HEK293 (cell line): ENCODE measurements at regions not wholly inside any gene's neighbourhood (a gene's known extent, or its start where the extent isn't known, plus 50 kb on each side); places are given as distances from the start of the nearest gene placed in this dataset.

ENCODE experiments used
- CTCF ChIA-PET: fragments of 350-600 bp; formaldehyde crosslinking; extraction: SDS; loops from one replicate; lab custom pipeline; 2021; ENCODE audit warnings: antibody characterized with exemption; lab: Yijun Ruan, JAX
- POLR2A ChIA-PET: fragments of 300-600 bp; formaldehyde crosslinking; extraction: SDS; loops from one replicate; lab custom pipeline; 2020; ENCODE audit warnings: antibody characterized with exemption, inconsistent platforms; lab: Yijun Ruan, JAX
- H3K27ac ChIP-seq: fragments of 200-500 bp; sonication (Bioruptor generic); 2 replicates; pipeline ENCODE4 v1.5.1; 2014; ENCODE audit warnings: low read depth, low read length, control low read depth, inconsistent platforms; ENCODE audit errors: extremely low read depth
- H3K36me3 ChIP-seq, 2 experiments: fragments of 200-500 bp in 1 of 2; sonication (Bioruptor generic) in 1 of 2; 1 replicate in 1 of 2; 2 replicates in 1 of 2; pipeline ENCODE4 v1.5.1; 2014 to 2017; ENCODE audit warnings: inconsistent platforms in 2 of 2, low read length in 2 of 2; ENCODE audit not compliant: control insufficient read depth in 2 of 2, insufficient read depth in 1 of 2
- H3K4me1 ChIP-seq: fragments of 200-500 bp; sonication (Bioruptor generic); 2 replicates; pipeline ENCODE4 v1.5.1; 2014; ENCODE audit warnings: mild to moderate bottlenecking, low read length, inconsistent platforms; ENCODE audit not compliant: control insufficient read depth, insufficient read depth
- H3K4me3 ChIP-seq: 2 replicates; pipeline ENCODE4 v1.5.1; 2011; ENCODE audit warnings: low read depth, mild to moderate bottlenecking, control low read depth, low read length, moderate library complexity
- H3K9me3 ChIP-seq: fragments of 200-500 bp; sonication (Bioruptor generic); 2 replicates; pipeline ENCODE4 v1.5.1; 2014; ENCODE audit warnings: low read depth, low read length, inconsistent platforms; ENCODE audit not compliant: control insufficient read depth, insufficient read depth
- INSM2 ChIP-seq: fragments of 450-650 bp; formaldehyde crosslinking; IDR thresholded peaks from 2 replicates; pipeline ENCODE4 v1.5.1; 2016; ENCODE audit warnings: missing biosample characterization, missing genetic modification characterization
- ZBTB26 ChIP-seq: fragments of 450-650 bp; formaldehyde crosslinking; optimal IDR thresholded peaks from 2 replicates; pipeline ENCODE3; 2016; ENCODE audit warnings: missing biosample characterization, mild to moderate bottlenecking, missing genetic modification characterization
- ZBTB8A ChIP-seq: fragments of 450-650 bp; formaldehyde crosslinking; IDR thresholded peaks from 2 replicates; pipeline ENCODE4 v1.5.1; 2016; ENCODE audit warnings: missing biosample characterization, missing genetic modification characterization
- ZEB2 ChIP-seq: fragments of 450-650 bp; formaldehyde crosslinking; IDR thresholded peaks from 2 replicates; pipeline ENCODE4 v1.5.1; 2016; ENCODE audit warnings: missing biosample characterization, missing genetic modification characterization
- ZNF121 ChIP-seq: fragments of 450-650 bp; formaldehyde crosslinking; IDR thresholded peaks from 2 replicates; pipeline ENCODE4 v1.5.1; 2016; ENCODE audit warnings: missing biosample characterization, missing genetic modification characterization
- ZNF157 ChIP-seq: fragments of 450-650 bp; formaldehyde crosslinking; IDR thresholded peaks from 2 replicates; pipeline ENCODE4 v1.5.1; 2016; ENCODE audit warnings: missing biosample characterization, missing genetic modification characterization
- ZNF19 ChIP-seq: fragments of 450-650 bp; formaldehyde crosslinking; IDR thresholded peaks from 2 replicates; pipeline ENCODE4; 2016; ENCODE audit warnings: missing biosample characterization, missing genetic modification characterization, low read depth
- ZNF239 ChIP-seq: fragments of 450-650 bp; formaldehyde crosslinking; IDR thresholded peaks from 2 replicates; pipeline ENCODE4 v1.5.1; 2016; ENCODE audit warnings: missing biosample characterization, missing genetic modification characterization
- ZNF423 ChIP-seq: fragments of 450-650 bp; formaldehyde crosslinking; IDR thresholded peaks from 2 replicates; pipeline ENCODE4 v1.5.1; 2016; ENCODE audit warnings: missing biosample characterization, missing genetic modification characterization
- ZNF488 ChIP-seq: fragments of 450-650 bp; formaldehyde crosslinking; IDR thresholded peaks from 2 replicates; pipeline ENCODE4 v1.5.1; 2016; ENCODE audit warnings: missing biosample characterization, missing genetic modification characterization
- ZNF501 ChIP-seq: fragments of 450-650 bp; formaldehyde crosslinking; IDR thresholded peaks from 2 replicates; pipeline ENCODE4 v1.5.1; 2016; ENCODE audit warnings: missing biosample characterization, missing genetic modification characterization
- ZNF830 ChIP-seq: fragments of 450-650 bp; IDR thresholded peaks from 2 replicates; pipeline ENCODE4 v1.5.0; 2018; ENCODE audit warnings: missing biosample characterization, missing genetic modification characterization, low read depth, mild to moderate bottlenecking, moderate library complexity
- ZSCAN16 ChIP-seq: fragments of 450-650 bp; formaldehyde crosslinking; IDR thresholded peaks from 2 replicates; pipeline ENCODE4 v1.5.1; 2016; ENCODE audit warnings: missing biosample characterization, missing genetic modification characterization
- TF ChIP-seq, protein P1 (sequence below): fragments of 450-650 bp; formaldehyde crosslinking; IDR thresholded peaks from 2 replicates; pipeline ENCODE4 v1.5.1; 2016; ENCODE audit warnings: missing biosample characterization, missing genetic modification characterization
- TF ChIP-seq, protein P2 (sequence below): fragments of 450-650 bp; formaldehyde crosslinking; IDR thresholded peaks from 2 replicates; pipeline ENCODE4 v1.5.1; 2017; ENCODE audit warnings: missing biosample characterization, missing genetic modification characterization
- TF ChIP-seq, protein P3 (sequence below): fragments of 450-650 bp; formaldehyde crosslinking; IDR thresholded peaks from 2 replicates; pipeline ENCODE4 v1.5.1; 2016; ENCODE audit warnings: missing biosample characterization, missing genetic modification characterization
- TF ChIP-seq, protein P4 (sequence below): fragments of 450-650 bp; formaldehyde crosslinking; IDR thresholded peaks from 2 replicates; pipeline ENCODE4 v1.5.1; 2016; ENCODE audit warnings: missing biosample characterization, missing genetic modification characterization
- TF ChIP-seq, protein P5 (sequence below): fragments of 450-650 bp; formaldehyde crosslinking; IDR thresholded peaks from 2 replicates; pipeline ENCODE4 v1.5.1; 2016; ENCODE audit warnings: missing biosample characterization, missing genetic modification characterization

DNA sequence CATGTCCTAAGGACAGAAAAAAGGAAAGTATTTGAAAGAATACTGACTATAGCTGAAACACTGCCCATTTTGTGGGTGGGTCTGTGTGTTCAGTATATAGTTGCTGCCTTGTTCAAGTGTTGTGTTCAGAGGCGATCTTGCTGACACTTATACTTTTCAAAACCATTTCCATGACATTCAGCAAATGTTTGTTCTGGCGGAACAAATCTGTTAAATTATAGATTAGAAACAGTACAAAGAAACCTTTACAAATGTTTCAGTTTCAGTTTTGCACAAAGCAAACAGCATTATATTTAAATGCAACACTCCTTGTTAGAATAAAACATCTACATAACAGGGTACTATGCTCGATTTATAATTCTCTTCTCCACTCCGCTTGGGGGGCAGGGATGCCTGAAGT lies 2276.3 kb downstream of the MAT2B start:
- POLR2A ChIA-PET, result no interaction called here
- no peak overlapping the region for H3K4me3 ChIP-seq
- no peaks in the 10 kb centered on the region for H3K36me3 ChIP-seq
- TF ChIP-seq ZNF488 (no peak), ZBTB8A (no peak), ZBTB26 (tag by site-specific recombination) (no peak), ZSCAN16 (no peak), ZEB2 (tag by site-specific recombination) (no peak), ZNF830 (tag by site-specific recombination) (no peak), ZNF121 (tag by site-specific recombination) (no peak), INSM2 (no peak), ZNF19 (no peak), ZNF423 (tag by site-specific recombination) (no peak), ZNF501 (tag by site-specific recombination) (no peak), ZNF157 (tag by site-specific recombination) (no peak), ZNF239 (tag by site-specific recombination) (no peak)
- TF ChIP-seq, protein P1, sequence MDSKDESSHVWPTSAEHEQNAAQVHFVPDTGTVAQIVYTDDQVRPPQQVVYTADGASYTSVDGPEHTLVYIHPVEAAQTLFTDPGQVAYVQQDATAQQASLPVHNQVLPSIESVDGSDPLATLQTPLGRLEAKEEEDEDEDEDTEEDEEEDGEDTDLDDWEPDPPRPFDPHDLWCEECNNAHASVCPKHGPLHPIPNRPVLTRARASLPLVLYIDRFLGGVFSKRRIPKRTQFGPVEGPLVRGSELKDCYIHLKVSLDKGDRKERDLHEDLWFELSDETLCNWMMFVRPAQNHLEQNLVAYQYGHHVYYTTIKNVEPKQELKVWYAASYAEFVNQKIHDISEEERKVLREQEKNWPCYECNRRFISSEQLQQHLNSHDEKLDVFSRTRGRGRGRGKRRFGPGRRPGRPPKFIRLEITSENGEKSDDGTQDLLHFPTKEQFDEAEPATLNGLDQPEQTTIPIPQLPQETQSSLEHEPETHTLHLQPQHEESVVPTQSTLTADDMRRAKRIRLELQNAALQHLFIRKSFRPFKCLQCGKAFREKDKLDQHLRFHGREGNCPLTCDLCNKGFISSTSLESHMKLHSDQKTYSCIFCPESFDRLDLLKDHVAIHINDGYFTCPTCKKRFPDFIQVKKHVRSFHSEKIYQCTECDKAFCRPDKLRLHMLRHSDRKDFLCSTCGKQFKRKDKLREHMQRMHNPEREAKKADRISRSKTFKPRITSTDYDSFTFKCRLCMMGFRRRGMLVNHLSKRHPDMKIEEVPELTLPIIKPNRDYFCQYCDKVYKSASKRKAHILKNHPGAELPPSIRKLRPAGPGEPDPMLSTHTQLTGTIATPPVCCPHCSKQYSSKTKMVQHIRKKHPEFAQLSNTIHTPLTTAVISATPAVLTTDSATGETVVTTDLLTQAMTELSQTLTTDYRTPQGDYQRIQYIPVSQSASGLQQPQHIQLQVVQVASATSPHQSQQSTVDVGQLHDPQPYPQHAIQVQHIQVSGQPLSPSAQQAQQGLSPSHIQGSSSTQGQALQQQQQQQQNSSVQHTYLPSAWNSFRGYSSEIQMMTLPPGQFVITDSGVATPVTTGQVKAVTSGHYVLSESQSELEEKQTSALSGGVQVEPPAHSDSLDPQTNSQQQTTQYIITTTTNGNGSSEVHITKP (tag by site-specific recombination), result no peak
- TF ChIP-seq, protein P2, sequence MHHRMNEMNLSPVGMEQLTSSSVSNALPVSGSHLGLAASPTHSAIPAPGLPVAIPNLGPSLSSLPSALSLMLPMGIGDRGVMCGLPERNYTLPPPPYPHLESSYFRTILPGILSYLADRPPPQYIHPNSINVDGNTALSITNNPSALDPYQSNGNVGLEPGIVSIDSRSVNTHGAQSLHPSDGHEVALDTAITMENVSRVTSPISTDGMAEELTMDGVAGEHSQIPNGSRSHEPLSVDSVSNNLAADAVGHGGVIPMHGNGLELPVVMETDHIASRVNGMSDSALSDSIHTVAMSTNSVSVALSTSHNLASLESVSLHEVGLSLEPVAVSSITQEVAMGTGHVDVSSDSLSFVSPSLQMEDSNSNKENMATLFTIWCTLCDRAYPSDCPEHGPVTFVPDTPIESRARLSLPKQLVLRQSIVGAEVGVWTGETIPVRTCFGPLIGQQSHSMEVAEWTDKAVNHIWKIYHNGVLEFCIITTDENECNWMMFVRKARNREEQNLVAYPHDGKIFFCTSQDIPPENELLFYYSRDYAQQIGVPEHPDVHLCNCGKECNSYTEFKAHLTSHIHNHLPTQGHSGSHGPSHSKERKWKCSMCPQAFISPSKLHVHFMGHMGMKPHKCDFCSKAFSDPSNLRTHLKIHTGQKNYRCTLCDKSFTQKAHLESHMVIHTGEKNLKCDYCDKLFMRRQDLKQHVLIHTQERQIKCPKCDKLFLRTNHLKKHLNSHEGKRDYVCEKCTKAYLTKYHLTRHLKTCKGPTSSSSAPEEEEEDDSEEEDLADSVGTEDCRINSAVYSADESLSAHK, result no peak
- TF ChIP-seq, protein P3, sequence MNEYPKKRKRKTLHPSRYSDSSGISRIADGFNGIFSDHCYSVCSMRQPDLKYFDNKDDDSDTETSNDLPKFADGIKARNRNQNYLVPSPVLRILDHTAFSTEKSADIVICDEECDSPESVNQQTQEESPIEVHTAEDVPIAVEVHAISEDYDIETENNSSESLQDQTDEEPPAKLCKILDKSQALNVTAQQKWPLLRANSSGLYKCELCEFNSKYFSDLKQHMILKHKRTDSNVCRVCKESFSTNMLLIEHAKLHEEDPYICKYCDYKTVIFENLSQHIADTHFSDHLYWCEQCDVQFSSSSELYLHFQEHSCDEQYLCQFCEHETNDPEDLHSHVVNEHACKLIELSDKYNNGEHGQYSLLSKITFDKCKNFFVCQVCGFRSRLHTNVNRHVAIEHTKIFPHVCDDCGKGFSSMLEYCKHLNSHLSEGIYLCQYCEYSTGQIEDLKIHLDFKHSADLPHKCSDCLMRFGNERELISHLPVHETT (tag by site-specific recombination), result no peak
- TF ChIP-seq, protein P4, sequence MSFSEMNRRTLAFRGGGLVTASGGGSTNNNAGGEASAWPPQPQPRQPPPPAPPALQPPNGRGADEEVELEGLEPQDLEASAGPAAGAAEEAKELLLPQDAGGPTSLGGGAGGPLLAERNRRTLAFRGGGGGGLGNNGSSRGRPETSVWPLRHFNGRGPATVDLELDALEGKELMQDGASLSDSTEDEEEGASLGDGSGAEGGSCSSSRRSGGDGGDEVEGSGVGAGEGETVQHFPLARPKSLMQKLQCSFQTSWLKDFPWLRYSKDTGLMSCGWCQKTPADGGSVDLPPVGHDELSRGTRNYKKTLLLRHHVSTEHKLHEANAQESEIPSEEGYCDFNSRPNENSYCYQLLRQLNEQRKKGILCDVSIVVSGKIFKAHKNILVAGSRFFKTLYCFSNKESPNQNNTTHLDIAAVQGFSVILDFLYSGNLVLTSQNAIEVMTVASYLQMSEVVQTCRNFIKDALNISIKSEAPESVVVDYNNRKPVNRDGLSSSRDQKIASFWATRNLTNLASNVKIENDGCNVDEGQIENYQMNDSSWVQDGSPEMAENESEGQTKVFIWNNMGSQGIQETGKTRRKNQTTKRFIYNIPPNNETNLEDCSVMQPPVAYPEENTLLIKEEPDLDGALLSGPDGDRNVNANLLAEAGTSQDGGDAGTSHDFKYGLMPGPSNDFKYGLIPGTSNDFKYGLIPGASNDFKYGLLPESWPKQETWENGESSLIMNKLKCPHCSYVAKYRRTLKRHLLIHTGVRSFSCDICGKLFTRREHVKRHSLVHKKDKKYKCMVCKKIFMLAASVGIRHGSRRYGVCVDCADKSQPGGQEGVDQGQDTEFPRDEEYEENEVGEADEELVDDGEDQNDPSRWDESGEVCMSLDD (tag by site-specific recombination), result no peak
- TF ChIP-seq, protein P5, sequence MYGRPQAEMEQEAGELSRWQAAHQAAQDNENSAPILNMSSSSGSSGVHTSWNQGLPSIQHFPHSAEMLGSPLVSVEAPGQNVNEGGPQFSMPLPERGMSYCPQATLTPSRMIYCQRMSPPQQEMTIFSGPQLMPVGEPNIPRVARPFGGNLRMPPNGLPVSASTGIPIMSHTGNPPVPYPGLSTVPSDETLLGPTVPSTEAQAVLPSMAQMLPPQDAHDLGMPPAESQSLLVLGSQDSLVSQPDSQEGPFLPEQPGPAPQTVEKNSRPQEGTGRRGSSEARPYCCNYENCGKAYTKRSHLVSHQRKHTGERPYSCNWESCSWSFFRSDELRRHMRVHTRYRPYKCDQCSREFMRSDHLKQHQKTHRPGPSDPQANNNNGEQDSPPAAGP, result no peak
- no peaks in the 10 kb centered on the region for H3K4me1 ChIP-seq
- H3K9me3 ChIP-seq, result no peaks in the 10 kb centered on the region
- CTCF ChIA-PET, result no interaction called here
- H3K27ac ChIP-seq, result no peak overlapping the region
